ENCODE measurements at regions not wholly inside any gene's neighbourhood (a gene's known extent, or its start where the extent isn't known, plus 50 kb on each side); places are given as distances from the start of the nearest gene placed in this dataset.

DNA sequence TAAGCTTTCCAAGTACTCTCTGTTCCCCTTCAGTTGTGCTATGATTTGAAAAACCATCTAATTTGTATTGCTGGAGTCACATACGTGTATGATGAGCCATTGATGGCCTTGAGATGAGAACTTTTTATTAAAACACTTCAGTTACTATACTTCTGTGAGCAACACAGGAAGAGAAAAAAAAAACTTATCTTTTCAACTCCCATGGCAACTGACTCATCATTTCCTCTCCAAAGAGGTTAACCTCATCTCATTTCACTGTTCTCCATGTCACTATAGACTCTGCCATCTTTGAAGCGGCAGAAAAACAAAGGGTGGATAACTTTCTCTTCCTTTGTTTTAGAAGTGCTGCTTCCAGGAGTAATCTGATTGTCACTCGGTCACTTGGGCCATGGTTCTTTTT, 104.3 kb upstream of the PCSK1 start:
- TF ChIP-seq, protein P1, sequence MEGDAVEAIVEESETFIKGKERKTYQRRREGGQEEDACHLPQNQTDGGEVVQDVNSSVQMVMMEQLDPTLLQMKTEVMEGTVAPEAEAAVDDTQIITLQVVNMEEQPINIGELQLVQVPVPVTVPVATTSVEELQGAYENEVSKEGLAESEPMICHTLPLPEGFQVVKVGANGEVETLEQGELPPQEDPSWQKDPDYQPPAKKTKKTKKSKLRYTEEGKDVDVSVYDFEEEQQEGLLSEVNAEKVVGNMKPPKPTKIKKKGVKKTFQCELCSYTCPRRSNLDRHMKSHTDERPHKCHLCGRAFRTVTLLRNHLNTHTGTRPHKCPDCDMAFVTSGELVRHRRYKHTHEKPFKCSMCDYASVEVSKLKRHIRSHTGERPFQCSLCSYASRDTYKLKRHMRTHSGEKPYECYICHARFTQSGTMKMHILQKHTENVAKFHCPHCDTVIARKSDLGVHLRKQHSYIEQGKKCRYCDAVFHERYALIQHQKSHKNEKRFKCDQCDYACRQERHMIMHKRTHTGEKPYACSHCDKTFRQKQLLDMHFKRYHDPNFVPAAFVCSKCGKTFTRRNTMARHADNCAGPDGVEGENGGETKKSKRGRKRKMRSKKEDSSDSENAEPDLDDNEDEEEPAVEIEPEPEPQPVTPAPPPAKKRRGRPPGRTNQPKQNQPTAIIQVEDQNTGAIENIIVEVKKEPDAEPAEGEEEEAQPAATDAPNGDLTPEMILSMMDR (conservative IDR thresholded peaks at IDR 0.05; ENCODE audit: low read depth, low read length), result no peak
- TF ChIP-seq EZH2 (IDR thresholded peaks at IDR 0.05; ENCODE audit: low read length, unreplicated experiment), result no peak
